DMS153 treated with DMSO at 0.1 percent for 48 hours (cell line): ENCODE measurements at regions not wholly inside any gene's neighbourhood (a gene's known extent, or its start where the extent isn't known, plus 50 kb on each side); places are given as distances from the start of the nearest gene placed in this dataset.

ENCODE experiments used
- DNase-seq: peaks from one replicate; lab custom pipeline; 2025; ENCODE audit not compliant: unreplicated experiment; lab: John Stamatoyannopoulos, UW

DNA sequence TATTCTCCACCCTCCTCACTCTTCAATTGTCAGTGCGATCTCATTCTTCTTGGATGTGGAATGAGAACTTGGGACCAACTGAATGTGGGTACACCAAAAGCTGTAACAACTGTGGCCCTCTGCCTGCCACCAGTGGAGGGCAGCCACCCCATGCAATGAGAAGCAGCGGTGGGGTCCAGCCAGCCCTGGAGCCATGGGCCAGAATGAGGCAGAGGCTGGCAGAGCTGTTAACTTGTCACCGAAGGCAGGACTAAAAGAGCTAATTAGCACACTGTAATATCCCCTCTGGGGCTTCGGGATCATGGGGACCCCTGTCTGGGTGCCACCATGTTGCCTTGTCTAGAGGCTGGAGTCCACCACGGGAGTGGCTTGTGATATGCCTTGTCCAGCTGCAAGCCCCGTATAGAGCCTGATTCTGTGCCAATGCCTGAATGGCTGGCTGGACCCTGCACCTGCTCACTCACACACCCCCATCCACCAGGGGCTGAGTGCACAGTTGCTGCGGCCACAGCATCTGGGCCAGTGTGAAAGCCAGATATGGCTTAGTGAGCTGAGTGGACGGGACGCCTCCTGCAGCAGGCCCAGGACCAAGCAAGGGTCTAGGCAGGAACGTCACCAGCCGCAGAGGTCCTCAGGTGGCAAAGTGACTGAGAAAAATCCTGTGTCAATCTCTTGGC lies 680.5 kb downstream of the DSC3 start:
- no peak for DNase-seq

DNA sequence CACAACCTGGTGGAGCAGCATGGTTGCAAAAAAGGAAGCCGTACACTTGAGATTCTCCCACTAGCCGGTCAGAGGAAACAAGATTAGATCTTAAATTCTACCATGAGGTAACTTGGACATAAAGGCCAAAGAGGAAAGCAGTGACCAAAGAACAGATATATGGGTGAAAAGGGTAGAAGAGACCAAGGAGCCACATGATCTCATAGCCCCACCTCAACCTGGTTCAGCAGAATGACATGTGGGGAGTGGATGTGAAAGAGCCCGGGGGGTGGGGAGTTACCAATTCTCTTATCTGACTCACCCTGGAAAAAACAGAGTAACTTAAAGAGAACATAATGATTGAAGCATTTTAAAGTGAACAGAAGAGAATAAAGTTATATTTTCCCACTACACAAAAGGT lies 683.0 kb downstream of the DSC3 start:
- DNase-seq: no peak

DNA sequence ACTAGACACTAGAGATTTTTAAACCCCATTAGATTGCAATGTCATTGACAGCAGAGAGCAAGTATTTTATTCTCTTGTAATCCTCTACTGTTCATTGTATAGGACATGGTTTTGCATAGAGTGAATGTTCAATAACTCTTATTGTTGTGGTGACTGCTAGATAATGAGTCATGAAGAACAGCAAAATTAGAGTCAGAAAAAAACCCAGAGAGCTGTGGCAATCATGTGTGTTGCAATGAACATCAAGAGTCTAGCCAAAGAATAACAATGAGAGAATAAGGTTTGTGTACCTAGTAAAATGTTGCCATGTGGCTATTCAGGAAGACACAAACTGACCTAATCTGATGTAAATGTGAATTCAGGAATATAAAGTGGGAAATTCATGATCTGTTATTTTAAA lies 684.0 kb downstream of the DSC3 start:
- DNase-seq: no peak

DNA sequence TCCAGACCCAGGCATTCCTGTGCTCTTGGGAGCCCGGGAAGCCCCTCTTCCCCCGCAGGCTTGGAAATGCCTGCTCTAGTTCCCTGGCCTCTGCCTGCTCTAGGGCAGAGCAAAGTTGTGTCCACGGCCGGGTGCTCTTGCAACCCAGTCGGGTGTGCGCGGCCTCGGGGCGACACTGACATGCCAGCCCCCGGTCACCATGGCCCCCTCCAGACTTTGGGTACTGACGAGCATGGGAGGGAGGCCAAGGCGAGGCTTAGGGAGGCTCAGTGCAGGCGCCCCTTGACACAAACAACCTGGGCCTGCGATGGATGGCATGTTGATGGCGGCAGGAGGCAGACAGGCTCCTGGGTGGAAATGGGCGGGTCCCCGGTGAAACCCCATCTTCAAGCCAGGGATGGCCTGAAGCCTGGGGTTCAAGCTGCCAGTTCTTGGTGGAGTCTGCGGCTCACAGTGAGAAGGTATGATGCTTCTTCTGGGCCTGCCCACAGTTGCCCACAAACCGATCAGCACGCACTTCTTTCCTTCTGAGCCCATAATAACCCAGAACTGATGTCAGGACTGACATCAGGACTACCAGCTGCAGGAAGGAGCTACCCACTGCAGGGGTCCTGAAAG lies 689.9 kb downstream of the DSC3 start:
- no peak for DNase-seq

DNA sequence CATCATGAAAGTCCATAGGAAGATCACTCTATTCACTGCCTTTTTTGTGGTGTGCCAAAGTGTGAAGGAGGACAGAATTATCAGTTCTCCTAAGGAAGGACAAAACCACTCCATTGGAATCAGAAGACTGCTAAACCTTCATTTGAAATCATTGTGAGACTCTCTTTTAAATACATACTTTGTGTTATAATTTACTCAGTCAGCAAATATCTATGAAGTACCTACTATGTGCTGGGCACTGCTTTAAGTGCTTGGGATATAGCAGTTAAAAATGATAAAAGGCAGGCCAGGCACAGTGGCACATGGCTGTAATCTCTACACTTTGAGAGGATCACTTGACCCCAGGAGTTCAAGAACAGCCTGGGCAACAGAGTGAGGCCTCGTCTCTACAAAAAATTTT lies 692.3 kb downstream of the DSC3 start:
- no peak for DNase-seq

DNA sequence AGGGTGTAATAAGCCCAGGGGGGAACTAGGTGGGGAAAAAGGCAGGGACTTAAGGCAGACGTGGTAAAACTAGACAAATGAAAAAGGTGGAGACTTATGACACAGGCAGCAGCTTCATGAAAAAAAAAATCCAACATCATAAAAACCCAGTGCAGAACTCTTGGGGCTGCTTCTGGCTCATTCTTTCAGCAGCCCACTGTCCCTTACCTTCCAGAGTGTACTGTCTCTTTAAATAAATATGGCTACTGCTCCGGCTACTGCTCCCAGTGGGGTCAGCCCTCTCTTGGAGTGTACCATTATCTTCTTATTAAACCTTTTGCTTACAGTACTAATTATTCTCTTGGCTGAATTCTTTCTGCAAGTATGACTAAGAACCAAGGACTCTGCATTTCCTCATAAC lies 699.5 kb downstream of the DSC3 start:
- DNase-seq: no peak

DNA sequence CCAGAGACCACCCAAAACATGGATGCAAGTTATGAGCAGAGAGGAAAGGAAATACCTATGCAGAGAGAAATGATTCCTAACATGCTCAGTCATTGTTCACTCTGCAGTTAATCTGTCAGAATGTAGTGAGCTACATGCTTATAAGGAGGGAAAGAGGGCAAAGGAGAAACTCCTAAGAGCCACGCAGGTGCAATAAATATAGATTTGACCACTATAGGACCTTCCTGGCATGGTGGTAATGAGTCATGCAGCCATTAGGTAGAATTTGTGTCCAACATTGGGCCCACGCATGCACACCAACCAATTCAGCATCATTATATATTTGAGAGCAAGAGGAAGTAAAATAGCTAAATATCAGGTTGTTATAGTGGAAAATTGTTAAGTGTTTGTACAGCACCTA lies 699.9 kb downstream of the DSC3 start:
- no peak for DNase-seq

DNA sequence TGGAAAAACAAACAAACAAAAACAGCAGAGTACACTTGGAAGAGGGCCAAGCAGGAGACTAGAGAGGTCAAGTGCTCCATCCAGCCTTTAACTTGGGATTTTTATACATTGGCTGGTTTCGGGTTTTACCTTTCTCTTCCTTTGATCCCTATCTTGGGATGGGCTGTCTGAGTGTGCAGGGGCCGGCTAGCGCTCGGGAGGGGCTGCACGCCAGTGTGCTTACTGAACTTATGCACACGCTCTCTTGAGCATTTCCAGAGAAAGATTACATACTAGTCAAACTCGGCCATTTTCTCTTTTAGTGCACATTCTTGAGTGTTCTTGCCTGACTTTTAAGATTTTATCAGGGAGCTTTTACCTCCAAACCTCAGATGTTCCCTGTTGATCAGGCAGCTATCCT lies 707.8 kb downstream of the DSC3 start:
- no peak for DNase-seq

DNA sequence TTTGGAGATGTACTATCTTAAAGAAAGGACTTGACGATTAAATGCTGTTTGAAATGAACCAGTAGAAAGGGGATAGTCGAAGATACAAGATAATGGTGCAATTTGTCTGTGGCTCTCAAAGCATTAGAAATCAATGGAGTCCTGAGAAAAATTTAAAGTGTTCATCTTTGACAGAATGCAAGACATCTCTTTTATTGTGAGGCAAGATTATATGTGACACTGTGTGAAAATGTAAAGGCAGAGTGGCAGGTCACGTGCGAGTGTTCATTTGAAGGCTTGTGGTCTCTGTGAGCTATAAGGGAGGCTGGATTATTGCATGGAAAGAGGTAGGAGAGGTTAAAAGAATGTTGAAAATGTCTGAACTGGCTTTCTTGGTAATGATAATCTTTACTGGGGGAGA lies 709.2 kb downstream of the DSC3 start:
- DNase-seq: no peak

DNA sequence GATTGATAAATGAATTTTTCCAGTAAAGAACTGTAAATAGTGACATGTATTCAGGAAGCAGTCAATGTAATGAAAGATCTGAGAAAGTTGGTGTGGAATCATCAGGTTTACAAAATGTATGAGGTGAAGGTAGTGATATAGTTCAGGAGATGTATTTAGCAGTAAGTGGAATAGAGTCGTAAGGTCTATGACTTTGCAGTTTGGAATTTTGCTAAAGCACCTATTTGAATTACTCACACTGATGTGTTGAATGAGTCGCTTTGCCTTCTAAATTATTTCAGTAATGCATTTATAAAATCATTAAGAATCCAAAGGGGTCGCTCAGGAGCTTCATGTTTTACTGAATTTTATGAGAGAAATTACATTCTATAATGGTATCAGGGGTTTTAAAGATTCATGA lies 713.7 kb downstream of the DSC3 start:
- no peak for DNase-seq

DNA sequence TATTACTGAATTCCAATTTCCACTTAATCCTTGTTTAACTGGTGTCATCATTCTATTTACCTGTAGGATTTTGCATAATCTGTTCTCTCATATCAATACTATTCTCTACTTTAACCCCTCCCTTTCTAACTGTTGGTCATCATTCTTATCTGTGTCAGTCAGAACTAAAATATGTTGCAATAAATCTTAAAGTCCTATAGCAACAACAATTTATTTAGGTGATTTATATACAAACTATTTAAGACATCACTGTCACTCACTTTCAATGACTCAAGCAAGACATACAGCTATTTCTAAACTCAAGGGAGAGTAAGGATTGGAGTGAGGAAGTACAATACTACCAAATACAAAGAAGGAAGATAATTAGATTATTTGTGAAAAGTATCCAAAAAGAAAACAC lies 740.4 kb downstream of the DSC3 start:
- no peak for DNase-seq

DNA sequence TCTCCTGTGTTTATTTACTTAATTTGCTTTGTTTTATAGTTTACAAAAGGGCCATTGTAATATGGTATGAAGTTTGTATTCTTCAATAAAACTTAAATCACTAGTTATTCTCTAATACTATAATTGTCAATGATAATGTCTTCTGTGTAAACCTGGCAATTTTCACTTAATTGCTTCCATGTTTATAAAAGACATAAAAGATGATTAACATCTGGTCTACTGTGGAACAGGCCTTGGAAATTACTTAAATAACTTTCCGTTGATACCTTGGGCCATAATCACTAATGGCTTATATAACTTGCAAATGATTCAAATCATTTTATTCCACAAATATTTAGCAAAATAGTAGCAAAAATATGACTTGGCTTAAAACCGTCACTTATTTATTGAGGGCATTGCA lies 743.8 kb downstream of the DSC3 start:
- no peak for DNase-seq

DNA sequence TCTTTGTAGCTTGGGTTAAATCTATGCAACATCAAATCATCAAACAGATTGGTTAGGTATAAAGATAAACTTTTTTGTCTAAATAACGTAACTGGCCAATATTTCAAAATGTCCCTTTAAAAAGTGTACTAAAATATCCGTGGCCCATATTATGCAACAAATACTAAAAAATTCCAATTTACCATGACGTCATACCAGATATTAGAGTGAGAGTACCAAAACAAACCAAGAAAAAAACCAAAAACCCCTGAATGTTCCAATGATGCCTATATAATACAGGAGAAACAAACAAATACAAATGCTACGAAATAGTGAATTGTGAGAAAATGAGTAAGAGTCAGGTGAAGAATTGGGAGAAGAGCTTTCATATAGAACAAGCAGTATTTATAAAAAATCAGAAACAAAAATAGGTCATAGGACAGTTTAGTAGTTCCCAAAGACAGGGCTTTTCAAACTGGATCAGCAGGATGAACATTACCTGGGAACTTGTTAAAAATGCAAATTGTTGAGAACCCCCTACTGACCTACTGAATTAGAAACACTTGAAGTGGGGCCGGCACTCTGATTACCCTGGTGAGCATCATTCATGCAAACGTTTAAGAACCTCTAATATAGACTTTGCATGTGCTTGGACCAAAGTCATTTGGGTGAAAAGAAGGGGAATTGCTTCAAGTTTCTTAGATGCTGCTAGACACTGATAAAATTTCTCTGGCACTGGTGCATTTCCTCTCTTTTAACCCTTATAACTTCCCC lies 753.7 kb downstream of the DSC3 start:
- no peak for DNase-seq

DNA sequence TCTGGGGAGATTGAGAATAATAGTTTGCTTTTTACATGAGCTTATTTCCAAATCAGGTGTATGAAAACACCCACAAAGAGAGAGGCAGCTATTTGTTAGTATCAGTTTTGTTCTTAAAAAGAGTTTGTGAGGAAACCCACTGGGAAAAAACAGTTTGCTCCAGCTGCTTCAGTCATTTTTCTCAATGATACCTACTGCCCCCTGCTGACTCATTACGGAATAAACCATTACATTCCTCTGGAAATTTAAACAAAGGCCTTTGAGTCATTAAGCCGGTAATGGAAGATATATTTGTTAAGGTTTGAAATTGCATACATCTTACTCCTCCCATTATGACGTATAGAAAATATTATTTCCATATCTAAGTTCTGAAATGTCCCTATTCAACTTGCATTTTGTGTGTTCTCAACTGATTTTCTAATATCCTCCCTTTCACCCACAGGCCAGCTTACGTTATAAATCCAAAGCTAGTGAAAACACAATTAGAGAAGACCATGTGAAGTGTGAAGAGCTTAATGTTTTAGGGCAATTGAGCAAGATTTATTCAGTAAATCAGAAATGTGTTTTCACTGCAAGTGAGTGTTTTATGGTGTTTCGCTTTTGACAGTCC lies 761.6 kb downstream of the DSC3 start:
- DNase-seq: peak; percentile 49

DNA sequence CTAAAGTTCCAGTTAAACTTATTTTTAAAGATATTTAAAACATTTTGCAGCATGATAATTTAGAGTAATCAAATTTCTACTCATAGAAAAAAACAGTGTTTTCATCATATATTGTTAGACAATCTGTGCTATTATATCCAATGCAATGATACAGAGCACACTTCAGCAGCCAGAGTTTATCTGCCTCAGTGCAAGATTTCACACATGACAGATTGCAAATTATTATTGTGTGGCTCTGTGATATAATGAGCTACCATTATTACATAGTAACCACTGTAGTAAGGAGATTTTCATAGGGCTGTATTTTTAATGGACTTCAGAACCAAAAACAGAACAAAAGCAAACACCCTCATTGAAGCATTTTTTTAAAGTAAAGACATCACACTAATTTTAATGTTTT lies 762.4 kb downstream of the DSC3 start:
- DNase-seq: no peak

DNA sequence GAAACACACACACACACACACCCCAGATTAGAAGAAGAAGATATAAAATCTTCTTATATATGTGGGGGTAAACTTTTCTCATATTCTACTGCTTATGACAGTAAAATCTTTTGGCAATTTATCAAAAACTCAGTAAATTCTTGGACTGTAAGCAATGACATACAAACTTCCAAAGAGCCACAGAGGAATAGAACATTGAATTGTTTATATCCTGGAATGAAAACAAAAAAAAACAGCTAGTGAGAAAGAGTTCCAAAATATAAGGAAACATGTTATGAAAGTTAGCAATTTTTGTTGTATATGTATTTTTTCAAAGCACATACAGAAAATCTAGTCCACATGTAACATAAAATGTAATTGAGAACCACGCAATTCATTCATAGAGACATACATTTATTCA lies 764.9 kb downstream of the DSC3 start:
- DNase-seq: no peak

DNA sequence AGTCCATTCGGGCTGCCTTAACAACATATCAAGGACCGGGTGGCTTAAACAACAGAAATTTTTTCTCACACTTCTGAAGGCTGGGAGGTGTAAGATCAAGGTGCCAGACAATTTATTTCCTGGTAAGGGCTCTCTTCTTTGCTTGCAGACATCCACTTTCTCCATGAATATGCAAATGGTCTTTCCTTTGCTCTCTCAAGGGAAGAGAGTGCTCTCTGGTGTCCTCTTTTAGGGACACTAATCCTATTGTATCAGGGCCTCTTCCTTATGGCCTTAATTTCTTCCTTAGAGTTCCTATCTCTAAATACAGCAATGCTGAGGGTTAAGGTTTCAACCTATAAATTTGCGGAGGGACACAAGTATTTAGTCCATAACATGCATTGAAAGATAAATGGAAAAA lies 770.8 kb downstream of the DSC3 start:
- no peak for DNase-seq

DNA sequence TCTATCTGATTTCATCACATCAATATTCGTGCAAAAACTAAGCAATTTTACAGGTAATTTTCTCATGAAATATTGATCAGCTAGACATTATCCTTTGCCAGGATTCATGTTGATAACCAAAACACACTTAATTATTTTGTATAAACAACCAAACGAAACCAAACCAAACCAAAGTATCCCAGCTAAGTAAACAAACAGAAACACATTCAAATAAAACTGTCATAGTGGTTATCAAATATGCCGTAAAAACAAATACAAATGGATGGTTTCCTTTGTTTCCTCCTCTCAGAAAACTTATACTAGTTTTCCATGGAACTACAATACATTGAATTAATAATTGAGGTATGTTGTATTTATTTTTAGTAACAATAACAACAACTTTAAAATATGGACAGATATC lies 777.4 kb downstream of the DSC3 start:
- DNase-seq: no peak

DNA sequence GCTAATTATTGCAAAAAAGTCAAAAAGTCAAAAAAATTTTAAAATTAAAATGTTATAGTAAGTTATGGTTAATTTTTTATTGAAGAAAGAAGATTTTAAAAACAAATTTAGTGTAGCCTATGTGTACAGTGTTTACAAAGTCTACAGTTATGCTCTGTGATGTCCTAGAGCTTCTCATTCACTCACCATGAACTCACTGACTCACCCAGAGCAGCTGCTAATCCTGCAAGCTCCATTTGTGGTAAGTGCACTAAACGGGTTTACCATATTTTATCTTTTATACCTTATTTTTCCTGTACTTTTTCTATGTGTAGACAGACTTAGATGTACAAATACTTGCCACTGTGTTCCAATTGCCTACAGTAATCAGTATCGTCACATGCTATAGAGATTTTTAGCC lies 788.2 kb downstream of the DSC3 start:
- no peak for DNase-seq

DNA sequence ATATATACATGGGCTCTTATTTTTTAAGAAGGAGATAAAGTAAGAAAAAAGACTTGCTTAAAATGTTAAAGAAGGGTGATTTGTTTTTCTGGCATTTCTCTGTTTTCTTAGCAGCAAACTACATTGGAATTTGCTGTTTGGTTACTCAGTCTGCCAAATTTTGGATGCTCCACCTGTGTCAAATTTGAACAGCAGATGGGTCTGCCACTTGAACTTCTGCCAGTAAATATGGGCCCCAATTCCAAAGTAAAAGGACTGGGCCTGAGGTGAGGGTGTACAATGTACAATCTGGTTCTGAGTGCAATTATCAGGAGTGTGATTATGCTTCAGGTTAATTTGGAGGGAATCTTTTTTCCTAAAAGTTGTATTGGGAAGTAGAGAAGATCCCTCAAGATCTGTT lies 794.5 kb downstream of the DSC3 start:
- no peak for DNase-seq

DNA sequence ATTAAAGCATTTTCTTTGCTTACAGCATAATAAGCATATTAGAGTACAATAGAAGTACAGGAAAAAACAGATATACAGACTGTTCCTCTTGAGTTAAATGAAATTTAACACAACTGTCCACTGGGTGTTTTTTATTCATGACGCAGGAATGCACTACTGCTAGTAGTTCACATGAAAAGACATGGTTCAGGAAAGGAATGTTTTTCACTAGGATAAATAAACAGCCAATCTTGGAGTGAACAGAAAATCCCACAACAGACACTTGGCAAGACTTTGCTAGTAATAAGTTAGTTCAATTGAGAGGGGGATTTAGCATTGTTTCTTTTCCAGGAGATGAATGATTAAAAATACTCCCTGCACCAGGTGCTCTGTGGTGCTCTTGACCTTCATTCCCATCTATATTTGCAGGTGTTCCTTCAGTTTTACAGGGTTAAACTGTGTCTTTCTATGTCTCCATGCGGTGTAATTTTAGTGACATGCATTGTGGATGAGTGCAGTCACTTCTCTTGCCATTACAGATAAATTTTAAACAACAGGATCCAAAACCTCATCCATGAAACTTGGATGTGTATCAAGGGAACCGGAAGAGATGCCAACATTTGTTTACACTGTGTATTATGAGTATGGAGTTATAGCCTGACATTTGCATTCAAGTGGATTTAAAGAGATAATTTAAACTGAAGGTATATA lies 796.6 kb downstream of the DSC3 start:
- DNase-seq: no peak

DNA sequence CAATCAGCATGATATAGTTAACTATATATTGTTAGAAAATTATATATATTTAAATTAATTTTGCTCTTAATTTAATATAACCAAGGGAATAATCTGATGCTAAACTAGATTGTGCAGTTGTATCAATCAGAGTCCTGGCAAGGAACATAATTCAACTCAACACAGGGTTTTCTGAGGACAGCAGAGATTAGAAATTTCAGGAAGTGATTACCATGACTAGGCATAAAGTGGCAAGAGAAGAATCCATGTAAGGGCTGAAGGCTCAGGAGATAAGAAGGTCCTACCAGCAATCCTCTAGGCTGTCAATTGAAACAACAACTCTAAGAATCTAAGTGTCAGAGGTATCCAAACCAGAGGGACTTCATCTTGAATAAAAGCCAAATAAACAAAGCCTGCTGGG lies 807.8 kb downstream of the DSC3 start:
- no peak for DNase-seq
